NCI-H460 (cell line): ENCODE measurements at regions not wholly inside any gene's neighbourhood (a gene's known extent, or its start where the extent isn't known, plus 50 kb on each side); places are given as distances from the start of the nearest gene placed in this dataset.

Experiments
- DNase-seq: peaks from one replicate; pipeline ENCODE4 v3.0.0-alpha.2; 2016; ENCODE audit warnings: low read depth; ENCODE audit errors: extremely low read depth

- no peak for DNase-seq
These were observed 70.6 kb upstream of the CTDP1 start for GRCh38 chr18:79608999-79609461.

GRCh38 chr18:79609841-79610281 lies 69.7 kb upstream of the CTDP1 start:
- DNase-seq = no peak

GRCh38 chr18:79610461-79611039 lies 69.1 kb upstream of the CTDP1 start:
- DNase-seq = no peak

GRCh38 chr18:79611040-79611681 lies 68.4 kb upstream of the CTDP1 start:
- no peak for DNase-seq

- no peak for DNase-seq
These were observed 67.1 kb upstream of the CTDP1 start for GRCh38 chr18:79612291-79613108.

GRCh38 chr18:79613186-79613931 lies 66.2 kb upstream of the CTDP1 start:
- no peak for DNase-seq

GRCh38 chr18:79614211-79614955 lies 65.2 kb upstream of the CTDP1 start:
- no peak for DNase-seq

GRCh38 chr18:79615091-79615490 lies 64.5 kb upstream of the CTDP1 start:
- DNase-seq = no peak

GRCh38 chr18:79615586-79615985 lies 64.0 kb upstream of the CTDP1 start:
- DNase-seq = no peak

- no peak for DNase-seq
These were observed 62.7 kb upstream of the CTDP1 start for GRCh38 chr18:79616651-79617510.

GRCh38 chr18:79617511-79618500 lies 61.8 kb upstream of the CTDP1 start:
- DNase-seq = no peak

- no peak for DNase-seq
These were observed 58.9 kb upstream of the CTDP1 start for GRCh38 chr18:79620576-79621165.

- no peak for DNase-seq
These were observed 58.1 kb upstream of the CTDP1 start for GRCh38 chr18:79621501-79621900.

GRCh38 chr18:79622004-79622403 lies 57.6 kb upstream of the CTDP1 start:
- DNase-seq = no peak

- DNase-seq = no peak
These were observed 55.0 kb upstream of the CTDP1 start for GRCh38 chr18:79624356-79625170.

- no peak for DNase-seq
These were observed 54.2 kb upstream of the CTDP1 start for GRCh38 chr18:79625195-79625923.
